COLO668 (cell line): ENCODE measurements at regions not wholly inside any gene's neighbourhood (a gene's known extent, or its start where the extent isn't known, plus 50 kb on each side); places are given as distances from the start of the nearest gene placed in this dataset.
A peak's percentile ranks its signal among the peaks of the same experiment; 100 is the strongest.

Experiments used
- DNase-seq: peaks from one replicate; lab custom pipeline; 2025; ENCODE audit not compliant: unreplicated experiment; lab: John Stamatoyannopoulos, UW

- no peak for DNase-seq
Observed at GRCh38 chr2:128736046-128736688, 417.5 kb upstream of the HS6ST1 start.

- DNase-seq = peak; percentile 50
Observed at GRCh38 chr2:128736689-128737545, 418.2 kb upstream of the HS6ST1 start.

- no peak for DNase-seq
Observed at GRCh38 chr2:128737546-128737826, 418.8 kb upstream of the HS6ST1 start.

- no peak for DNase-seq
Observed at GRCh38 chr2:128738446-128739110, 419.9 kb upstream of the HS6ST1 start.

- no peak for DNase-seq
Observed at GRCh38 chr2:128742467-128742866, 423.8 kb upstream of the HS6ST1 start.

- no peak for DNase-seq
Observed at GRCh38 chr2:128745946-128746345, 427.3 kb upstream of the HS6ST1 start.

GRCh38 chr2:128746356-128746755 lies 427.7 kb upstream of the HS6ST1 start:
- no peak for DNase-seq

- no peak for DNase-seq
Observed at GRCh38 chr2:128748336-128748735, 429.7 kb upstream of the HS6ST1 start.

GRCh38 chr2:128748835-128749605 lies 430.4 kb upstream of the HS6ST1 start:
- DNase-seq = no peak

- no peak for DNase-seq
Observed at GRCh38 chr2:128750328-128751165, 431.9 kb upstream of the HS6ST1 start.

- no peak for DNase-seq
Observed at GRCh38 chr2:128751746-128752145, 433.1 kb upstream of the HS6ST1 start.

GRCh38 chr2:128752691-128753263 lies 434.1 kb upstream of the HS6ST1 start:
- no peak for DNase-seq

GRCh38 chr2:128753321-128753720 lies 434.7 kb upstream of the HS6ST1 start:
- no peak for DNase-seq

- DNase-seq = no peak
Observed at GRCh38 chr2:128753800-128754199, 435.1 kb upstream of the HS6ST1 start.

GRCh38 chr2:128754246-128754724 lies 435.6 kb upstream of the HS6ST1 start:
- DNase-seq = no peak

- DNase-seq = no peak
Observed at GRCh38 chr2:128755695-128756364, 437.2 kb upstream of the HS6ST1 start.

- no peak for DNase-seq
Observed at GRCh38 chr2:128756365-128756717, 437.7 kb upstream of the HS6ST1 start.

- no peak for DNase-seq
Observed at GRCh38 chr2:128765811-128766210, 447.1 kb upstream of the HS6ST1 start.

GRCh38 chr2:128768041-128768440 lies 449.4 kb upstream of the HS6ST1 start:
- DNase-seq = no peak
